ENCODE measurements at regions not wholly inside any gene's neighbourhood (a gene's known extent, or its start where the extent isn't known, plus 50 kb on each side); places are given as distances from the start of the nearest gene placed in this dataset.

DNA sequence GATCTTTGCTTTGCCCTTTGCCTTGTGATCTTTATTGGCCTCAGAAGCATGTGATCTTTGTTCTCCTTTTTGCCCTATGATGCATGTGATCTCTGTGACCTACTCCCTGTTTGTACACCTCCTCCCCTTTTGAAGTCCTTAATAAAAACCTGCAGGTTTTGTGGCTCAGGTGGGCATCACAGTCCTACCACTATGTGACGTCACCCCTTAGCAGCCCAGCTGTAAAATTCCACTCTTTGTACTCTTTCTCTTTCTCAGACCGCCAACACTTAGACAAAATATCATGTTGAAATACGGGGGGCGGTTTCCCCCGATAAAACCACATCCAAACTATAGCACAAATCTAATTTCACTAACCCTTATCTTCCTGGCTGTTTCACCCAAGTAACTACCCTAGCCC is 76.7 kb upstream of the RAPGEF4 start:
- DNase-seq (ENCODE audit: low read depth), result no peak
- H3K4me3 ChIP-seq (ENCODE audit: low read depth, low read length), result no peak overlapping the region
- TF ChIP-seq, protein P1, sequence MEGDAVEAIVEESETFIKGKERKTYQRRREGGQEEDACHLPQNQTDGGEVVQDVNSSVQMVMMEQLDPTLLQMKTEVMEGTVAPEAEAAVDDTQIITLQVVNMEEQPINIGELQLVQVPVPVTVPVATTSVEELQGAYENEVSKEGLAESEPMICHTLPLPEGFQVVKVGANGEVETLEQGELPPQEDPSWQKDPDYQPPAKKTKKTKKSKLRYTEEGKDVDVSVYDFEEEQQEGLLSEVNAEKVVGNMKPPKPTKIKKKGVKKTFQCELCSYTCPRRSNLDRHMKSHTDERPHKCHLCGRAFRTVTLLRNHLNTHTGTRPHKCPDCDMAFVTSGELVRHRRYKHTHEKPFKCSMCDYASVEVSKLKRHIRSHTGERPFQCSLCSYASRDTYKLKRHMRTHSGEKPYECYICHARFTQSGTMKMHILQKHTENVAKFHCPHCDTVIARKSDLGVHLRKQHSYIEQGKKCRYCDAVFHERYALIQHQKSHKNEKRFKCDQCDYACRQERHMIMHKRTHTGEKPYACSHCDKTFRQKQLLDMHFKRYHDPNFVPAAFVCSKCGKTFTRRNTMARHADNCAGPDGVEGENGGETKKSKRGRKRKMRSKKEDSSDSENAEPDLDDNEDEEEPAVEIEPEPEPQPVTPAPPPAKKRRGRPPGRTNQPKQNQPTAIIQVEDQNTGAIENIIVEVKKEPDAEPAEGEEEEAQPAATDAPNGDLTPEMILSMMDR (IDR thresholded peaks at IDR 0.05; ENCODE audit: low read depth, low read length, missing control alignments), result no peak

DNA sequence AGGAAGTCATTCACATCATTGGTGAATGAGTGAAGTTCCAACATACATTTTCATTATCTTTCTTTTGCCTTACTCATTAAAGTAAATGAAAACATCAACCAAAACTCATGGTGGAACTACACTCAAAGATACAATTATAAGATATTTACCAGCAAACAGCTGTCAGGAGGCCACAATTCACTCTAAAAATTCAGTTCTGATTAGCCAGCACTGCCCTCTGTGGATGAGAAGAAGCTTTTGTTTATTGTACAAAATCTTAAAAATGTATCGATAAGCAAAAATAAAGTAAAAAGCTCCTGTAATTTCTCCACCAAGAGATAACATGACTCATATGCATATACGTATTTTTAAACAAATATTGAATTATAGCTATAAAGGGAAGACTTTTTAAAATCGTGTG is 73.5 kb upstream of the RAPGEF4 start:
- no peak overlapping the region for H3K4me3 ChIP-seq (ENCODE audit: low read depth, low read length)
- no peak for DNase-seq (ENCODE audit: low read depth)
- TF ChIP-seq, protein P1 (IDR thresholded peaks at IDR 0.05; ENCODE audit: low read depth, low read length, missing control alignments), result no peak

DNA sequence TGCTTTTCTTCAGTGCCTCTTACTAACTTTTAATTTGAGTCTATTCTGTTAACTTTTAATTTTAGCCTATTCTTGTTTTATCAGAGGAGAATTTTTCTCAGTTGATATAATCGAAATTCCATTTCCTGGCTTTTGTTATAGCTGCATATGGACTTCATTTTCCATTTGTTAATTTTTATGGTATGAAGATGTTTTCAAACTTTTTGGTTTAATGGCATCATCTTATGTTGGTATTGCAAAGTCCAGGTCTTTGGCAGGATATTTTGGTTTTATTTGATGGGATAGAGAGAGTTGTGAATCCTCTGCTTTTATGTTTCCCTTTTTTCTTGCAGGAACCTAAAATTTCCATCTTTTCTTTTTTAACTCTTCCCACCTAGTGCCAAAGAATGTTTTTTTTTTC is 70.9 kb upstream of the RAPGEF4 start:
- TF ChIP-seq, protein P1 (IDR thresholded peaks at IDR 0.05; ENCODE audit: low read depth, low read length, missing control alignments), result no peak
- DNase-seq (ENCODE audit: low read depth), result no peak
- no peak overlapping the region for H3K4me3 ChIP-seq (ENCODE audit: low read depth, low read length)

DNA sequence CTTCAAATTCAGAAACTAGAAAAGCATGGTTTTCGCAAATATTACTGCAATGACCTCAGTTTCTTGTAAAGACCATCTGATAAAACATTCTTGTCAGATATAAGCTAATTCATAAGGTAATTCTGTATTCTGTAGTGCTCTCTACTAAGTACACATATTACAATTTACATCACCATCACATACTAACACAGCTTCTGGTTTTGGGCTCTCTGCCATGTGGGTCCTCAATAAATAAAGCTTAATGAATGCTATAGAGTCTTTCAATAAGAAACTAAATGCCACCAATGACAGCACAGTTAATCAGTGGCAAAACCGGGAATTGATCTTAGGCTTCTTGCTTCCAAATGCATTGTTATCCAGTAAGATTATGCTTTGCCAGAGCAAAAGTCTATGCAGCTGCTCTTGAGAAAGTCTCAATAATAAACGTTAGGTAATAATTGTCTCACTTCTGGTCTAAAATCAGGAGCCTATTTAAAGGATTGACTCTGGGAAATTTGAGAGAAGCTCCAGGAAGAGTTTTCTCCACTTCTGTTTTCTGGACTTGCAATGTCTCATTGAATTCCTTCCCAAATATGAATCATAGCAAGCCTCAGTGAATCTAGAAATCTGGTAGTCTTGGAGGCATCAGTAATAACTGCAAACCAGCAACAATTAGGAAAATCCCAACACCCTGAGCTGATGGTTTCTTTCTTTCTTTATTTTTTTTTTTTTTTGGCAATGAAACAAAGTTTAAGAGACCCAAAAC is 67.9 kb upstream of the RAPGEF4 start:
- no peak overlapping the region for H3K4me3 ChIP-seq (ENCODE audit: low read depth, low read length)
- no peak for DNase-seq (ENCODE audit: low read depth)
- TF ChIP-seq, protein P1 (IDR thresholded peaks at IDR 0.05; ENCODE audit: low read depth, low read length, missing control alignments), result no peak

DNA sequence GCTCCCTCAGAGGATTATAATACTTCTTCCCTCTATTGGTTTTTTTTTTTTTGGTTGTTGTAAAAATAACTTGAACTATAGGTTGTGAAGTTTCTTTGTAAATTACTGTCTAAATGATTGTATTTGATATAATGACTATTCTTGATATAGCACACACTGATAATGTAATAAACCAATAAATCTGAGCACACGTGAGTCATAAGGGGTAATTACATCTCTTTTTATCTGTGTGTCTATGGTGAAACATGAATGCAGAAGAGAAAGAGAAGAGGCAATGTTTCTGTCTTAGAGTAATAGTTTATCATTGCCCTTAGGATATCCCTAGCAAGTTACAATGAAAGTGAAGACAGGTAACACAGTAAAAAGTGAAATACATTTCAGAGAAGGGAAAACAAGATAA is 64.1 kb upstream of the RAPGEF4 start:
- no peak overlapping the region for H3K4me3 ChIP-seq (ENCODE audit: low read depth, low read length)
- DNase-seq (ENCODE audit: low read depth), result no peak
- TF ChIP-seq, protein P1 (IDR thresholded peaks at IDR 0.05; ENCODE audit: low read depth, low read length, missing control alignments), result no peak

DNA sequence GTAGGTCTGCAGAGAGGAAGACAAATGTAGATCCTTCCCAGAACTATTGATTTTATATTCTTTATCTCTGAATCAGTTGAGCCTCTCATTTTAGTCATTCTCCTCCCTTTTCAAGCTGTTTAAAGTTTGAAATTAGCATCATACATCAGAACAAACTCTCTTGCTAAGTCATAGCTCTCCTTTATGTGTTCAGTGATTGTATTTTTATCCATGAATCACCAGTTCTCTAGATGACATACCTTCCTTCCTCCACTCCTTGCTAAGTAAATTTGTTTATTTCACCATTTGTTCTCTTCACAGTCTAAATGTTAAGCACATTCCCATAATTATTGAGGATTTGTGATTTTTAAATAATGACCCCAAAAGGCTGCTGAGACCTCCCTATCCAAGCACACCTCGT is 63.5 kb upstream of the RAPGEF4 start:
- TF ChIP-seq, protein P1 (IDR thresholded peaks at IDR 0.05; ENCODE audit: low read depth, low read length, missing control alignments), result no peak
- DNase-seq (ENCODE audit: low read depth), result no peak
- no peak overlapping the region for H3K4me3 ChIP-seq (ENCODE audit: low read depth, low read length)

DNA sequence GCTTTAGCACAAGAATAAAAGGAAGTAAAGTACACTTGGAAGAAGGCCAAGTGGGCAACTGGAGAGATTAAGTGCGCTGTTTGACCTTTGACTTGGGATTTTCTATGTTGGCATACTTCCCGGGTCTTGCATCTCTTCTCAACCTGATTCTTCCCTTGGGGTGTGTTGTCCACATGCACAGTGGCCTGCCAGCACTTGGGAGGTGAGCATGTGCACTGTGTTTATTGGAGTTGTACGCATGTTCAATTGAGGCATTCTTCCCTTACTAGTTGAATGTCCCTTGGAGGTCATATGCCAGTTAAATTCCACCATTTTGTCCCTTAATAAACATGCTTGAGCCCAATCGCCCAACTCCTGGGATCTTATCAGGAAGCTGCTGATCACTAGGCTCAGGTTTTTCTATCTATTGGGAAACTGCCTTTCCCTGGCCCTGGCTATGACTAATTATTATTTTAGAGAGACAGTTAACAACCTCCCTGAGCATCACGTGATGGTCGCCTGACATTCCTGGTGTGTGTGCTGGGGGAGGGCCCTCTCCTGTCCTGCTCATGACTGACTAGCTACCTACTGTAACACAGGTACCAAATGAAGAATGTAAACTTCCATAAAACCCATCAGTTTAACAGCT is 62.5 kb upstream of the RAPGEF4 start:
- TF ChIP-seq, protein P1 (IDR thresholded peaks at IDR 0.05; ENCODE audit: low read depth, low read length, missing control alignments), result no peak
- no peak for DNase-seq (ENCODE audit: low read depth)
- H3K4me3 ChIP-seq (ENCODE audit: low read depth, low read length), result no peak overlapping the region
